ENCODE measurements at regions not wholly inside any gene's neighbourhood (a gene's known extent, or its start where the extent isn't known, plus 50 kb on each side); places are given as distances from the start of the nearest gene placed in this dataset.

DNA sequence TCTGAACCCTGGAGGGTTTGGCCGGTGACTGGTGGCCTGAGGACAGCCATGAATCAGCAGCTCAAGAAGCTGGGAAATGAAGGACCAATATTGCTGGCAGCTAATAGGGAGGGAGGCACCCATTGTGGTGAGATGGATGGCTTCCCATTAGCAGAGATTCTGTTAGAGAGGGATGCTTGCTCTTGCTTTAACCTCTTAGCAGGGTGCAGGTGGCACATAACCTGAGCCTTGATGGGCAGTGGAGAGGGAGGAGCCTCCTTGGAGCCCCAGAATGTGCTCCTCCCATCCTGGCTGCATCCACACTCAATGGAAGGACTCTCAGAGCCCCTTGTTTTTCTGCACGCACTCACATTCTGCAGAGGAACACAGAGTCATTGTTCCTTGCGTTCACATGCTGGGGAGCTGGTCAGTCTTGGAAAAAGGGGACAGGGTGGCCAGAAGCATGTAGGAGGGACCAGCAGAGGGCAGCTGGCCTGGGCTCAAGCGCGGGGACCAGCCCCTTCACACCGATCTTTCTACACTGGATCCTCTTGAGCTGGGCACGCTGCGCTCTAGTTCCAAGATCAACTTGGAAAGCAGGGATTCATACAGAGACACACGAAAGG is 161.8 kb downstream of the MED10 start:
- ChIA-PET CTCF (no interaction called here), POLR2A (no interaction called here)
- H3K4me3 ChIP-seq (ENCODE audit: low read depth, low read length), result no peak overlapping the region
- DNase-seq (ENCODE audit: low read depth, low spot score), result no peak
- TF ChIP-seq, protein P1, sequence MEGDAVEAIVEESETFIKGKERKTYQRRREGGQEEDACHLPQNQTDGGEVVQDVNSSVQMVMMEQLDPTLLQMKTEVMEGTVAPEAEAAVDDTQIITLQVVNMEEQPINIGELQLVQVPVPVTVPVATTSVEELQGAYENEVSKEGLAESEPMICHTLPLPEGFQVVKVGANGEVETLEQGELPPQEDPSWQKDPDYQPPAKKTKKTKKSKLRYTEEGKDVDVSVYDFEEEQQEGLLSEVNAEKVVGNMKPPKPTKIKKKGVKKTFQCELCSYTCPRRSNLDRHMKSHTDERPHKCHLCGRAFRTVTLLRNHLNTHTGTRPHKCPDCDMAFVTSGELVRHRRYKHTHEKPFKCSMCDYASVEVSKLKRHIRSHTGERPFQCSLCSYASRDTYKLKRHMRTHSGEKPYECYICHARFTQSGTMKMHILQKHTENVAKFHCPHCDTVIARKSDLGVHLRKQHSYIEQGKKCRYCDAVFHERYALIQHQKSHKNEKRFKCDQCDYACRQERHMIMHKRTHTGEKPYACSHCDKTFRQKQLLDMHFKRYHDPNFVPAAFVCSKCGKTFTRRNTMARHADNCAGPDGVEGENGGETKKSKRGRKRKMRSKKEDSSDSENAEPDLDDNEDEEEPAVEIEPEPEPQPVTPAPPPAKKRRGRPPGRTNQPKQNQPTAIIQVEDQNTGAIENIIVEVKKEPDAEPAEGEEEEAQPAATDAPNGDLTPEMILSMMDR (IDR thresholded peaks at IDR 0.05; ENCODE audit: insufficient read depth, low read length, missing control alignments), result no peak

DNA sequence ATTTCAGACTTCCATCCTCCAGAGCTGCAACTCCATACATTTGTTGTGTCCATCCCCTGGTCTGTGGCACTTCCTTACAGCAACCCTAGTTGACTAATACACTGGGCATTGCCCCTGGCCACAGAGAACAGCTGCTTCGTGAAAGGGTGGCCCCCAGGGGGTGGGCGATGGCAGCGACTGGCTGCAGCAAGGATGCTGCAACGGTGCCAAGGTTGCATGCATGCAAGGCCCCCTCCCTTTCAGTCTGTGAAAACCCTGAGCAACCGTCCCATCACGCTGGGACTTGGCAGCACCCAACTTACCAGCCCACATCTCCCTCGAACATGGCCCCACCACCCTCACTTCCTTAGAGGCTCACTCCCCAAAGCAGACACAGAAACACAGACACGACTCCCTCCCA is 162.5 kb downstream of the MED10 start:
- ChIA-PET POLR2A (no interaction called here), CTCF (no interaction called here)
- no peak for DNase-seq (ENCODE audit: low read depth, low spot score)
- TF ChIP-seq, protein P1 (IDR thresholded peaks at IDR 0.05; ENCODE audit: insufficient read depth, low read length, missing control alignments), result no peak
- H3K4me3 ChIP-seq (ENCODE audit: low read depth, low read length), result no peak overlapping the region

DNA sequence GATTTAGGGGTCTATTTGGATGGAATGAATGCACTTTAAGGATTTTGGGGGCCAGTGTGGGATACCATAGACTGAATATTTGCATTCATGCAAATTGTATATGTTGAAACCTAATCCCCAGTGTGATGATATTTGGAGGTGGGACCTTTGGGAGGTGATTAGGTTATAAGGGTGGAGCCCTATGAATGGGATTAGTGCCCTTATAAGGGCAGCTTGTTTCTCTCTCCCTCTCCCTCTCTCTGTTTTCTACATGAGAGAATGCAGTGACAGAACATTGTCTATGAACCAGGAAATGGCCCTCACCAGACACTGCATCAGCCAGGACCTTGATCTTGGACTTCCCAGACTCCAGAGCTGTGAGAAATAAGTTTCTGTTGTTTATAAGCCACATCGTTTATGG is 166.1 kb downstream of the MED10 start:
- no peak for DNase-seq (ENCODE audit: low read depth, low spot score)
- ChIA-PET POLR2A (no interaction called here), CTCF (no interaction called here)
- no peak overlapping the region for H3K4me3 ChIP-seq (ENCODE audit: low read depth, low read length)
- TF ChIP-seq, protein P1 (IDR thresholded peaks at IDR 0.05; ENCODE audit: insufficient read depth, low read length, missing control alignments), result no peak

DNA sequence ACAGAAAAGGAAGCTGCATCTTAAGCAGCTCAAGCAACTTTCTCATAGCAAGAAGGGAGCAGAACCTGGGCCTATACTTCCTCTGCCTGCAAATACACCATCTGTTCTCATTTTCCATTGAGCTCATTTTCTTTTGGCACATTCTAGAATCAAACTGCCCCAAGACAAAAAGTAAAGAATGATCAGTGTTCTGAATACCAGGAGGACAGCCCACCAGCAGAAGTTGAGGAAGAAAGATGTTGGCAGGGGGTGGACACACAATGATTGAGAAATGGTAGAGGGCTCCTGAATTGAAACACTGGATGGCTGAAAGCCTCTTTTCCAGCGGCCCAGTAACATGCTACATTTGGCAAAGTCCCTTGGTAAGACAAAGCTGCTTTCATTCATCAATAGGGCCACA is 171.8 kb downstream of the MED10 start:
- H3K4me3 ChIP-seq (ENCODE audit: low read depth, low read length), result no peak overlapping the region
- TF ChIP-seq, protein P1 (IDR thresholded peaks at IDR 0.05; ENCODE audit: insufficient read depth, low read length, missing control alignments), result no peak
- POLR2A ChIA-PET, result no interaction called here
- no peak for DNase-seq (ENCODE audit: low read depth, low spot score)
- CTCF ChIA-PET, result no interaction called here

DNA sequence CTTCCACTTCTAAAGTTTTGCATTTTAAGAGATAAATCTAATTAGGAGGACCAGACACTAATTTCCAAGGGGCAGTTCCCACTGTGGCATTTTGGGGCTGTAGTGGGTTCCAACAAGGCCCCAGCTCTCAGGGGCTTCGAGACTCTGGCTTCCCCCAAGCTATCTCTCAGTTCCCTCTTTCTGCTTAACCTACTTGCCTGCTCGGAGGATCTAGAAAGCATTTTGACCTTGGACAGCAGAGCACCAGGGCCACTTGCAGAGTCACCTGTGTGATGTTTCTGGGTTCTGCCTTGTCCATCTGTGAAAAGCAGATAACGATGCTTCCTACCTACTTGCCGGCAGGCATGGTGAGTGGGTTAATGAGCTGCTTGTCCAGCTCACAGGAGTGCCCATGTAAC is 175.4 kb downstream of the MED10 start:
- no peak overlapping the region for H3K4me3 ChIP-seq (ENCODE audit: low read depth, low read length)
- TF ChIP-seq, protein P1 (IDR thresholded peaks at IDR 0.05; ENCODE audit: insufficient read depth, low read length, missing control alignments), result no peak
- POLR2A ChIA-PET, result no interaction called here
- DNase-seq (ENCODE audit: low read depth, low spot score), result no peak
- CTCF ChIA-PET, result no interaction called here

DNA sequence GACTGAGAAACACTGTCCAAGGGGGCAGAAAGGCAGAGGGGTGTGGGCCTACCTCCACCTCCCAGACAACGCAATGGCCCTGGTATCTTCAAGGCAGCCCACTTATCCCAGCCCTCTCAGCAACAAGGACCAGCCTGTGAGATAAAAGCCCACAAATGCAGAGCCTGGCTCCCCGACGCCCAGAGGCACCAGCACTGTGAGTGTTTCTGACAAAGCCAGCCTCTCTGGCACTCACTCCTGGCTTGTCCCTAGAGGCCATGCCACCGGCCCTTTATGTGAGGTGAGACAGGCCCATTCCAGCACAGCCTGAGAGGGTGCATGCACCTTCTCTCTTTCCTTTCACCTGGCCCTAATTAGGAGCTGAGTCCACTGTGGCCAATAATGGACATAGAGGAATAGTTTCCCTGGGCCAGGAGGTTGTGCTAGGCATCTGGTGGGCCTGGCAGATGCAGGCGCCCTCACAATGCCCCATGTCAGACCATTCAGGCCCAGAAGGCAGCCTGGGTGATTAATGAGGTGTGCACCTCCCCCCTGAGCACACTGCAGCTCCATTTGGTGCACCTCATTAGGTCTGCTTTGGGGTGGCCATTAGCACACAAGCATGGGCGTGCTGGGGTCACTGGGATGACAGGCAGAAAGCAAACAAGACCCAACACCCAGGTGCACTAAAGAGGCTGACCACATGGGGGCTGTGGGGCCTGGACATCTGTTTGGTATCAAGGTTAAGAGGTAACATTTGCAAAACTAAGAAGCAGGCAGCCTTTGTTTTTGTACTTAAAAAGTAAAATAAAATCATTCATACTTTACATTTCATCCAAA is 176.0 kb downstream of the MED10 start:
- CTCF ChIA-PET, result no interaction called here
- no peak for DNase-seq (ENCODE audit: low read depth, low spot score)

More for the DNA sequence above, 176.0 kb downstream of the MED10 start:
- H3K4me3 ChIP-seq (ENCODE audit: low read depth, low read length), result no peak overlapping the region
- POLR2A ChIA-PET, result no interaction called here
- TF ChIP-seq, protein P1 (IDR thresholded peaks at IDR 0.05; ENCODE audit: insufficient read depth, low read length, missing control alignments), result no peak

Data from AG04449 (cell line).